ENCODE measurements at regions not wholly inside any gene's neighbourhood (a gene's known extent, or its start where the extent isn't known, plus 50 kb on each side); places are given as distances from the start of the nearest gene placed in this dataset.
"Not testable (repeated sequence)": the region's sequence is repeated elsewhere in the genome, so short reads cannot be mapped to it uniquely, and the experiment has no call there.

GRCh38 chr12:59298296-59298695 lies 297.5 kb upstream of the SLC16A7 start:
- DNase-seq (ENCODE audit: extremely low read depth, low read depth): no peak
- TF ChIP-seq CTCF (IDR thresholded peaks at IDR 0.05; ENCODE audit: low read depth, low read length): no peak

- no peak for TF ChIP-seq CTCF (IDR thresholded peaks at IDR 0.05; ENCODE audit: low read depth, low read length)
- DNase-seq (ENCODE audit: extremely low read depth, low read depth): no peak
Measured at GRCh38 chr12:59294221-59294620, 301.6 kb upstream of the SLC16A7 start.

GRCh38 chr12:59282999-59283398 lies 312.8 kb upstream of the SLC16A7 start:
- no peak for DNase-seq (ENCODE audit: extremely low read depth, low read depth)

GRCh38 chr12:59273561-59273960 lies 322.3 kb upstream of the SLC16A7 start:
- DNase-seq (ENCODE audit: extremely low read depth, low read depth): not testable (repeated sequence)

More at GRCh38 chr12:59282999-59283398, 312.8 kb upstream of the SLC16A7 start:
- TF ChIP-seq CTCF (IDR thresholded peaks at IDR 0.05; ENCODE audit: low read depth, low read length): no peak

- no peak for TF ChIP-seq CTCF (IDR thresholded peaks at IDR 0.05; ENCODE audit: low read depth, low read length)
- DNase-seq (ENCODE audit: extremely low read depth, low read depth): no peak
Measured at GRCh38 chr12:59268295-59268809, 327.5 kb upstream of the SLC16A7 start.

GRCh38 chr12:59260202-59260601 lies 335.6 kb upstream of the SLC16A7 start:
- DNase-seq (ENCODE audit: extremely low read depth, low read depth): no peak
- no peak for TF ChIP-seq CTCF (IDR thresholded peaks at IDR 0.05; ENCODE audit: low read depth, low read length)

GRCh38 chr12:59252731-59253130 lies 332.4 kb upstream of the LRIG3 start:
- DNase-seq (ENCODE audit: extremely low read depth, low read depth): no peak
- TF ChIP-seq CTCF (IDR thresholded peaks at IDR 0.05; ENCODE audit: low read depth, low read length): no peak

GRCh38 chr12:59250766-59251165 lies 330.5 kb upstream of the LRIG3 start:
- no peak for DNase-seq (ENCODE audit: extremely low read depth, low read depth)
- TF ChIP-seq CTCF (IDR thresholded peaks at IDR 0.05; ENCODE audit: low read depth, low read length): no peak
